Heart right ventricle (tissue), 16 donors: ENCODE measurements at regions not wholly inside any gene's neighbourhood (a gene's known extent, or its start where the extent isn't known, plus 50 kb on each side); places are given as distances from the start of the nearest gene placed in this dataset.

Experiments
- ATAC-seq, 8 donors: fragments of 200-7000 bp; cut with Tn5 transposase; one replicate each; pipeline ENCODE4 v1.9.1; 2020; ENCODE audit warnings: mild to moderate bottlenecking in 8 of 8, moderate library complexity in 8 of 8, moderate number of reproducible peaks in 1 of 8
- DNase-seq, 2 donors: peaks; one replicate each; pipeline ENCODE4 v3.0.0-alpha.2; 2020
- H3K27ac ChIP-seq, 10 donors: fragments of 200-600 bp; sonication (generic) in 2 of 10; one replicate each; pipeline versions ENCODE4 v1.5.0 to v1.8.0; 2020 to 2022; ENCODE audit warnings: mild to moderate bottlenecking in 3 of 10
- H3K27me3 ChIP-seq, 7 donors: fragments of 200-600 bp; one replicate each; pipeline ENCODE4 v1.8.0; 2021 to 2022; ENCODE audit warnings: mild to moderate bottlenecking in 2 of 7
- H3K36me3 ChIP-seq, 9 donors: fragments of 200-600 bp; sonication (generic) in 1 of 9; one replicate each; pipeline versions ENCODE4 v1.5.0 to v1.8.0; 2020 to 2022; ENCODE audit warnings: mild to moderate bottlenecking in 2 of 9
- H3K4me1 ChIP-seq, 9 donors: fragments of 200-600 bp; sonication (generic) in 1 of 9; one replicate each; pipeline versions ENCODE4 v1.5.0 to v1.8.0; 2020 to 2022; ENCODE audit warnings: mild to moderate bottlenecking in 4 of 9
- H3K4me3 ChIP-seq, 10 donors: fragments of 200-600 bp; sonication (generic) in 2 of 10; one replicate each; pipeline versions ENCODE4 v1.5.0 to v1.8.0; 2020 to 2022; ENCODE audit warnings: mild to moderate bottlenecking in 7 of 10, moderate library complexity in 2 of 10
- H3K9me3 ChIP-seq, 11 donors: fragments of 200-600 bp in 10 of 11; sonication (generic) in 2 of 11; one replicate each; pipeline versions ENCODE4 v1.5.0 to v1.8.0; 2013 to 2022; ENCODE audit warnings: mild to moderate bottlenecking in 2 of 11, control low read depth in 1 of 11, moderate library complexity in 1 of 11
- CTCF ChIP-seq, 9 donors: fragments of 200-600 bp; sonication (generic) in 2 of 9; IDR thresholded peaks; one replicate each; pipeline versions ENCODE4 v1.5.0 to v1.8.0; 2021 to 2022; ENCODE audit warnings: antibody characterized with exemption in 9 of 9, mild to moderate bottlenecking in 5 of 9, moderate library complexity in 1 of 9
- WGBS, 2 donors: extraction: QIAGEN DNeasy Blood & Tissue Kit; methylation state at CpG; one replicate each; pipeline ENCODE4 v1.1.7; 2013; ENCODE audit warnings: inconsistent platforms in 1 of 2; 5-methylcytosine and 5-hydroxymethylcytosine counted together
- intact Hi-C, 10 donors: fragments of 100-400 bp; cut with DNase I; formaldehyde crosslinking; loops; one replicate each; pipeline versions ENCODE4 v1.11.1 to v1.14.2; 2022
- donor health status: Arrhythmogenic right ventricular cardiomyopathy.
- donor health status: ischemic (EF 13 %, LVEDD 7.1; RV severe dilation, severe dysfunction).
- donor health status: healthy with polysubstance abuse.
- donor health status: DM: no; HTN: yes; CAD: no.
- donor health status: DM: no; HTN: no; CAD: no.
- donor health status: ischemic (EF 25% LVEDD 6.9; RV normal size, moderate dysfunction).
- donor health status: ischemic (EF 25% LVEDD 5.7; RV mildly dilated, moderate dysfunction).
- donor health status: healthy.
- donor health status: DM: yes; HTN: yes; CAD: no.
- donor health status: Ischemic cardiomyopathy.
- donor health status: ischemic (EF 35%, LVEDD 5.7; RV mildly dilated, moderate dysfunction).
- donor health status: nonischemic (EF 11% LVEDD 7.7; RV severe dilation, severe dysfunction).
- donor health status: DM: yes; HTN: yes; CAD: no.
- donor health status: PGD.
- donor health status: ischemic (EF 29% LVEDD 5.4; RV normal size, mild dysfunction).
- donor health status: nonischemic (EF 23%, LVEDD 6.1; RV moderate dilation, normal function).

GRCh38 chr9:100718717-100719116 is 140.8 kb downstream of the CAVIN4 start:
- TF ChIP-seq CTCF (IDR thresholded peaks at IDR 0.05): no peak
- Histone ChIP-seq H3K4me3 (no peak overlapping the region), H3K27ac (no peak overlapping the region), H3K4me1 (no peaks in the 10 kb centered on the region), H3K27me3 (peaks cover 0 to 8% (median 0%) of the 10 kb centered on the region in 7 donors), H3K9me3 (no peaks in the 10 kb centered on the region), H3K36me3 (no peaks in the 10 kb centered on the region)
- 87 to 96% methylated on average over 5 of the region's 5 CpGs for WGBS, 2 donors
- DNase-seq: no peak
- intact Hi-C loops: loop anchor here in 8 of 10 donors (5.0 to 10.0 kb wide), 3 partner anchors 514 to 594 kb away; no protein-coding TSS in a partner anchor
- ATAC-seq: no peak

GRCh38 chr9:100720922-100721321 is 143.0 kb downstream of the CAVIN4 start:
- Histone ChIP-seq H3K36me3 (no peaks in the 10 kb centered on the region), H3K4me3 (no peak overlapping the region), H3K9me3 (no peaks in the 10 kb centered on the region), H3K27ac (no peak overlapping the region), H3K27me3 (peaks cover 0 to 8% (median 0%) of the 10 kb centered on the region in 7 donors), H3K4me1 (no peaks in the 10 kb centered on the region)
- intact Hi-C loops: no loop called here
- no peak for ATAC-seq
- TF ChIP-seq CTCF (IDR thresholded peaks at IDR 0.05): no peak
- no peak for DNase-seq
- WGBS, 2 donors: 15 to 17% methylated on average over 1 of the region's 1 CpG

- Histone ChIP-seq H3K4me3 (no peak overlapping the region), H3K36me3 (no peaks in the 10 kb centered on the region), H3K9me3 (no peaks in the 10 kb centered on the region), H3K27ac (no peak overlapping the region), H3K4me1 (no peaks in the 10 kb centered on the region), H3K27me3 (no peaks in the 10 kb centered on the region)
- WGBS, 2 donors: 55 to 62% methylated on average over 5 of the region's 5 CpGs
- DNase-seq: no peak
- no peak for ATAC-seq
- intact Hi-C loops: no loop called here
- TF ChIP-seq CTCF (IDR thresholded peaks at IDR 0.05): no peak
Observed at GRCh38 chr9:100724886-100725285, 147.0 kb downstream of the CAVIN4 start.

- Histone ChIP-seq H3K36me3 (no peaks in the 10 kb centered on the region), H3K4me1 (no peaks in the 10 kb centered on the region), H3K4me3 (no peak overlapping the region), H3K9me3 (no peaks in the 10 kb centered on the region), H3K27ac (no peak overlapping the region), H3K27me3 (no peaks in the 10 kb centered on the region)
- TF ChIP-seq CTCF (IDR thresholded peaks at IDR 0.05): no peak
- 59 to 66% methylated on average over 3 of the region's 3 CpGs for WGBS, 2 donors
- no peak for DNase-seq
- no peak for ATAC-seq
- intact Hi-C loops: no loop called here
Observed at GRCh38 chr9:100725371-100725770, 147.5 kb downstream of the CAVIN4 start.
